ENCODE measurements at regions not wholly inside any gene's neighbourhood (a gene's known extent, or its start where the extent isn't known, plus 50 kb on each side); places are given as distances from the start of the nearest gene placed in this dataset.
"Not testable (repeated sequence)": the region's sequence is repeated elsewhere in the genome, so short reads cannot be mapped to it uniquely, and the experiment has no call there.

DNA sequence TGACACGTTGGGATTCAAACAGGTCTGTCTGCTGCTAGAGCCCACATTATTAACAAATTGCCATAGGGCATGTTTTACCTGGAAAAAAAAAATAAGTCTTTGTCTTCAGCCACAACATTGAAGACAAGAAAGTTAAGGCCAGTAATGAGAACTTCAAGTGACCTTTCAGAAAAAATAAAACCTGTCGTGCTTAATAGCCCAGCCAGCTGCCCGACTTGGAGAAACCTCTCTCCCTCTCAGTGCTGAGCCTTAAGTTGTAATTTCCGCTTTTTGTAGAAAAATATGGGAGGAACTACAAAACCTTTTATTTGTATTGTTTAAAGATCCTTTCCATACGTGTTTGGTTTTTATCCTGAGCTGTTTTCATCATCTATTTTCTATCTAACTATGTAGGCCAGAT is 454.3 kb upstream of the SLITRK6 start:
- not testable (repeated sequence) for DNase-seq

DNA sequence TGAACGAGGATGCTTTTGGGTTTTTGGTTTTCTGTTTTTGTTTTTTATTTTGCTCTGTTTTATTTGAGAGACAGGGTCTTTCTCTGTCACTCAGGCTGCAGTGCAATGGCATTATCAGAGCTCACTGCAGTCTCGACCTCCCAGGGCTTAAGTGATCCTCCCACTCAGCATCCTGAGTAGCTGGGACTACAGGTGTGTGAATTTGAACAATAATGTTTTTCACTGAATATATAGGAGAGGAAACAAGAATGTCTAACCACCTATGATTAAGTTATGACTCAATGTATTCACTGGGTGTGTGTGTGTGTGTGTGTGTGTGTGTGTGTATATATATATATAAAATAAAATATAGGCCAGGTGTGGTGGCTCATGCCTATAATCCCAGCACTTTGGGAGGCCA is 456.6 kb upstream of the SLITRK6 start:
- DNase-seq, result not testable (repeated sequence)

DNA sequence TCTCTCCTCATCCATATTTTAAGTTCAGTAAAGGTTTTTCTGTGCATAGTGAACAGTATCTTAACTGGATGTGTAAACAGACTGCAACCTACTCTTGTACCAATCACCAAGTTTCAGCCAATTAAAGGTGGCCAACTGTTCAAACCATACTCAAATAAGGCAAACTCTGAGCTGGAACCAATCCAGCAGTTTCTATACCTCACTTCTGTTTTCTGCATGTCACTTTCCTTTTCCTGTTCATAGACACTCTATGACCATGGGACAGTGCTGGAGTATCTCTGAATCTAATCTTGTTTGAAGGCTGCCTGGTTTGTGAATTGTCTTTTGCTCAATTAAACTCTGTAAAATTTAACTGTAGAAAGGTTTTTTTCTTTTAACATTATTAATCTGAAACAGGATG is 470.3 kb upstream of the SLITRK6 start:
- DNase-seq, result no peak

DNA sequence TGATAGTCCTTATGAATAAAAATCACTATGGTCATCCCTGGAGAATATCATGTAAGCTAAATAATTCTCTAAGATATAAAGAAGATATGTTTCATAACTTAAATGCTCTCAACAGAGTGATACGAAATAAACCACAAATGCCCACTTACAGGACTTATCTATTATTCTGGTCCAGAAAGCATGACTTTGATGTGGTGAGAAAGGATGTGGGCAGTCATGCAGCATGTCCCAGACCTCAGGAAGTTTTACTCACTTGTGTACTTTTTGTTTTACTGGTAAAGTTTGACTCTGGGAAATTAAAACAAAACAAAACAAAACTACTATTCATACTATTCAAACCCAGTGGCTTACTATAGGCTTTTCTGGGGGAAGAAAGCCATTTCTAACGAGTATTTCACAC is 483.2 kb upstream of the SLITRK6 start:
- no peak for DNase-seq

DNA sequence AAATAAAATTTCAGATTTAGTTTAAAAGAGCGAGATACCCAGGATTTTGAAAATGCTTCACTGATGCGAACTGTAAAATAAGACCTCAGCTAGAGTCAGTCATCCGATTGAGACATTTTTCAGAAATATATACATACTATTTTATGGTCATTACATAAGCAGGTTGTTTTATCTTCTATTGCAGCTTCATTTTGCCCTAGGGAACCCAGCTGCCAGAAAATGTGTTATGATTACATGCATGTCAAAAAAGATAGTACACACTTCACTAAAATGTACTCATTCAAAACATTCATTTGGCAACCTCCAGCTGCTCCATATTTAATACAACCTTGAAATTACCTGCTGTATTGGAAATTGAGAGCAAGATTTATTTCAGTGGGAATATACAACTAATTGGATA is 483.8 kb upstream of the SLITRK6 start:
- DNase-seq, result no peak

DNA sequence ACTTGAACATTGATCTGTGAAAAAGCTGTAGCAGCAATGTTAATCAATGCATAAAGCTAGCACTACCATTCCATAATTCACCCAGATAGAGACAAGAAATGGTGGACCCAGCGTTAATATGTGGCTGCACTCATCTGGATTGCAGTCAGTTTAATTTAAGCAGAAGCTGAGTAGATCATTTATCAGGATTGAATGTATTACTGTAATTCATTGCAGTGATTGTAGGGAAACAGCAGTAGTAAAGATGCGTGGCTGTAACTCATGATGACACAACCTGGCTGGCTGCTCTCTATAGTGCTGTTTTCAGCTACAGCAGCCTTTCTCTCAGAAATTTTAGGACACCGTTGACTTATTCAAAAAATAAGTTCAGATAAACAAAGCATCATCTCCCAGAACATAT is 499.5 kb upstream of the SLITRK6 start:
- no peak for DNase-seq

DNA sequence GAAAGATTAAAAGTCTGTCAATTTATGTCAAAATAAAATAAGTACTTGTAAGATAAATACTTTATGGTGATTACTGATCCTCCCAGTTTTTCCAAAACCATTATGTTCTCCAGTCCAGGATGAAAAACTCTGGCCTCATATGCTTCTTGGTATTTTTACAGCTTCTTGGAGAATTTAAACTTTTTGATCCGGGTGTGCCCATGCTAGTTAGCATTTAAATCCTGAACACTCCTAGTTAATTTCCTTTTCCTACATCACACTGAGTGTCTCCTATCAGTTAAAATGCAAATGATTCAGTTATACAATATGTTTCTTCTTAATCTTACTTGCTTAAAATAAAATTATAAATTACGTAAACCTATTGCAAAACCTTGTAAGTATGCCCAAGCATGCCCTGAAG is 499.9 kb upstream of the SLITRK6 start:
- no peak for DNase-seq

DNA sequence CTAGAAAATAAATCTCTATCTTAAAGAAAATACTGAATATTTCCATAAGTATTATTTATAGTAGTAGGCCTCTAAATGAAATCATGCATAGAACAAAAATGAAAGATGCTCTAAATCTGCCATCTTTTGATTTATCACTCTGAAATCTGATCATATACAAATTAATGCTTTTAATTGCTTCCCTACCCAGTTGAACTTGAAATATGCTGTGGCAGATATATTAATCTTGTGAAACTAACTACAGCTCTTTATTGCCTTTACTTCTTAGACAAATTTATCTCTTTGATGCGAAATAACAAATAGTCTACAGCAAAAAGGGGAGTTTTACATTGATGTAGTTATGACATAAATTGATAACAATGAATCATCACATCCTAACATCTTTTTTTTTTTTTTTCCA is 510.7 kb upstream of the SLITRK6 start:
- no peak for DNase-seq

DNA sequence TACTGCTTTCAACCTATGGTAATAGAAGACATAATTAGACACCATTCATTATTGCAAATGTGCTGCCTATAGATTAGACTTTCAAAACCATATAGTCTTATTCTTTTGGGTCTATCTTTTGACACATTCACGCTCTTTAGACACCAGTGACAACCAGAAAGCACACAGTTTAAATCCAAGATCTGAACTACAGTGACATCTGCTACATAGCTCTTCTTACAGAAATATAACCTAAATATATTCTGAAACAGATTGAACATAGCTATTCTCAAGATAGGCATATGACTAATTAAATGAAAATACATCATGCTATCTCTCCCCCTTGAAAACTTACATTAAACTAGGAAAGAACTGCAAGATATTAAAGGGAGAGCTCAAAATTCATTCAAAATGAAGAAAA is 514.2 kb upstream of the SLITRK6 start:
- DNase-seq, result no peak

DNA sequence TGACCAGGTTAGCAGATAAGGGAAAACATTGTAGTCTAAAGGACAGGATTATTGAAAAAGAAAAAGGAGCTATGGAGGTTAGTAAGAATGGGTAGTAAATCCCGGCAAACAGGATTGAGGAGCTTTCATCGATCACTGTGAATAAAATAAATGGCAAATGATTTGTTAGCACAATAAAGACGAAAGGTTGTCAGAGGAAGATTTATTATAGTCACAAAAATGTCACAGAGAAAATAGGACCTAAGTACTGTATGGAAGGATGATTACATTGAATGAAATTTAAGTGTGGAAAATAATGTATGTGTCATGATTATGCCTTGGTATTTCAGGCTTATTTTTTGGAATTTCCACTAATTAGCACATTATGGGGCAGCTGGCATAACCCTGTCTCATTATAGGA is 519.2 kb upstream of the SLITRK6 start:
- no peak for DNase-seq

DNA sequence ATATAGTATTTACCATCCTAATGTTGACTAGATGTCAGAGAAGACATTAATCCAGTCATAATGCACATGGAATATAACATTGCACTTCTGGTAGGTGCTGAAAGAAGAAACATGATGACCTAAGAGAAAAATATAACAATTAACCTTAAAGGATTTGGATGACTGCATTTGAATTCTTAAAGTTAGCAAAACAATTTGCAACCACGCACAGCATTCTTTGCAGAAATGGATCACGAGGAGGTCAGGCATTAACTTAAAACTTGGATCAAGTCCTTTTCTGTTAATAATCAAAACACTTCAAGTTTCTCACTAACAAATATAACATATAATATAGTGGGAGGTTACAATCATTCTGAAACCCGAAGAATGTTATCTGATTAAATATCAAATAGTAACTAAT is 525.0 kb upstream of the SLITRK6 start:
- DNase-seq, result no peak

DNA sequence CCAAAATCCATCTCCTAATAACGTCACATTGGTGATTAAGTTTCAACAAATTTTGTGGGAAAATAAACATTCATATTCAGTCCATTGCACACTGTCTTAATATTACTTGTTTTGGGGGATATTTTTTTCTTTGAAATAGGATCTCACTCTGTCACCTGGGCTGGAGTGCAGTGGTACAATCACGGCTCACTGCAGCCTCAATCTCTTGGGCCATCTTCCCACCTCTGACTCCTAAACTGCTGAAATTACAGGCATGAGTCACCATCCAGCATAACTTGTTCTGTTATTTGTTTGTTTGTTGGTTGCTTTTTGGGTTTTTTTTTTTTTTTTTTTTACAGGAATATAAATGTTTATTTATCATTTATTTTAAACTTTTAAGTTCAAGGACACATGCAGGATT is 556.1 kb upstream of the SLITRK6 start:
- no peak for DNase-seq

DNA sequence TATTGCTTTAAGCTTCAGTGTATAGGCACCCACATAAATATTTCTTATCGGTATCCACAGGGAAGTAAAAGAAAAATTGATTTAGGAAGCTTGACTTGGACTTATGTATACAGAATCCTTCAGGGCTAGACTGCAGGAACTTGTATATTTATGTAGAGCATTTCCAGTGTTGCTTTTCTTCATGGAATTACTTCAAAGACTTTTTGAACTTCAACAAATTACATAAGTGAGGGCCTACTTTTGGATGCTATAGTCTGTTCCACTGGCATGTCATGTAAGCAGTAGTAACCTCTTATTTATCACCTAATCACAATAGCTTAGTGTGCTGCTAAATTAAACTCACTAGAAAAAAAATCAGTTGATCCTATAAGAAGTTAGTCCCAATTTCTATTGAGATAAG is 557.9 kb upstream of the SLITRK6 start:
- DNase-seq, result no peak

DNA sequence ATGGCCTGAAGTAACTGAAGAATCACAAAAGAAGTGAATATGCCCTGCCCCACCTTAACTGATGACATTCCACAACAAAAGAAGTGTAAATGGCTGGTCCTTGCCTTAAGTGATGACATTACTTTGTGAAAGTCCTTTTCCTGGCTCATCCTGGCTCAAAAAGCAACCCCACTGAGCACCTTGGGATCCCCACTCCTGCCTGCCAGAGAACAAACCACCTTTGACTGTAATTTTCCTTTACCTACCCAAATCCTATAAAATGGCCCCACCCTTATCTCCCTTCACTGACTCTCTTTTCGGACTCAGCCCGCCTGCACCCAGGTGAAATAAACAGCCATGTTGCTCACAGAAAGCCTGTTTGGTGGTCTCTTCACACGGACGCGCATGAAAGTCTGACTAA is 564.5 kb upstream of the SLITRK6 start:
- not testable (repeated sequence) for DNase-seq

DNA sequence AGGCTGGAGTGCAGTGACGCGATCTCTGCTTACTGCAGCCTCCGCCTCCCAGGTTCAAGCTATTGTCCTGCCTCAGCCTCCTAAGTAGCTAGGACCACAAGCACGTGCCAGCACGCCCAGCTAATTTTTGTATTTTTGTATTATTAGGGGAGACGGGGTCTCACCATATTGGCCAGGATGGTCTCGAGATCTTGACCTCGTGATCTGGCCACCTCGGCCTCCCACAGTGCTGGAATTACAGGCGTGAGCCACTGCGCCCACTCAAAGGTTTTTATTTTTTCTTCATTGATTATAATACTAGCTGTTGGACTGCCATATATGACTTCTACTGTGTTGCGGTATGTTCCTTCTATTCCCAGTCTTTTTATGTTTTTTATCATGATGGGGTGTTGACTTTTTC is 569.7 kb upstream of the SLITRK6 start:
- no peak for DNase-seq

DNA sequence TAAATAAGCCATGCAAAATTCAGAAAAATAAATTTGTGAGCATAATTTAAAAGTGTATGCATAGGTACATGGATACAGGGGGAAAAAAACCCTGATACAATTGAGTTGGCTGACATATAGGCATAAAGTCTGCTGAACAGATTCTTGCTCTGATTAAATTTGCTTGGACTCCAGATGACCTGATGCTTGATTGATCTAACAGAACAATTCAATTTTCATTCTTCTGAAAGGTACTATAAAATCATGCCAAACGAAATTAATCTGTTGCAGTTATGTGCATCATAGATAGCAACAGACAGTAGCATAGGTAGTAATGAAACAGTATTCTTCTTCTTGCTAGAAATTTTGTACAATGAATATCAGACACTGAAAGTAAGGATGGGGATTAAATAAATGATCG is 578.2 kb upstream of the SLITRK6 start:
- DNase-seq, result no peak

DNA sequence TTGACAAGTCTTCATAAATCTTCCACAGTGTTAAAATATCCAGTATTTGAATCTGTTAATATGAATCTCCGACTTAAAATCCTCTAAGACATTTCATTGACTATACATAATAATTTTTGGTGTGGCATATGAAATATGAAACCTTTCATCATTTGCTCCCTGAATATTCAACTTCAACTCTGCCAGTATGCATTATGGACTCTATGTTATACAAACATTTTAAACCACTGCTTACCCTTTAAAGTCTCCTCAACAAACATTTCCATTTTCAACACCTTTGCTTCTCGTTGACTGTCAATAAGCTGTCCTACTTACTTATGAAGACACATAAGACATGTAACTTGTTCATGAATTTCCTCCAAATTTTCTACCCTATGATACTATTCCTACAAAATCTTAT is 579.4 kb upstream of the SLITRK6 start:
- no peak for DNase-seq

DNA sequence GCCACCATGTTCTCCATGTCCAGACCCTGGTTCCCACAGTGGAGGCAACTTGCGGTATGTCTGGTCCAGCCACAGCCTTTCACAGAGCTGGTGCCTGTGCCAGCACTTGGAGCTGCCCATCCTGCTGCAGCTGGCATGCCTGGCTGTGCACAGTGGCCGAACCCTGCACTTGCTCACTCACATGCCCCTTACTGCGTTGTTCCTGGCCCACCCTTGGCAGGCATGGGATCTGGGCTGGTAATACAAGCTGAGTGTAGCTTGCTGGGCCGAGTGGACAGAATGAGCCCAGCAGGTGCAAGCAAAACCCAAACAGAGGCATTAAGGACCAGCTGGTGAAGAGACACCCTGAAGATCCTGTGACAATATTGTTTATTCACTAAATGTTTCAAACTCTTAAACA is 583.9 kb upstream of the SLITRK6 start:
- no peak for DNase-seq

DNA sequence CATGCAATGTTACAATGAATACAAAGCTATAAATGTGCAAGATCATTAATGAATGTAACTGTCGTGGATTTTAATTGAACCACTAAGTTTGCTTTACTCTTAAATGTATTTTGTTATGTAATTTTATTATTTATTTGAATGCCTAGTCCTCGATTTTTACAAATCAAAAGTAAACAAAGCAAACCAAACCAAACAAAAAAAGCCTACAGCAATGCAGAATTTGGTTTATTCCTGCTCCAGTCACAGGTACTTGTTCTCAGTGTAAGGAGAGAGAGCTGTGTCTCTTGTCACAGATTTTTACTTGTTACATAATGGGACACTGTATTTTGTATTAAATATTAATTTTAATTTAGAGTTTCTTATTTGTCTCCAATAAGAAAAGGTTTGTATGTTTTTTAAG is 584.3 kb upstream of the SLITRK6 start:
- DNase-seq, result no peak

DNA sequence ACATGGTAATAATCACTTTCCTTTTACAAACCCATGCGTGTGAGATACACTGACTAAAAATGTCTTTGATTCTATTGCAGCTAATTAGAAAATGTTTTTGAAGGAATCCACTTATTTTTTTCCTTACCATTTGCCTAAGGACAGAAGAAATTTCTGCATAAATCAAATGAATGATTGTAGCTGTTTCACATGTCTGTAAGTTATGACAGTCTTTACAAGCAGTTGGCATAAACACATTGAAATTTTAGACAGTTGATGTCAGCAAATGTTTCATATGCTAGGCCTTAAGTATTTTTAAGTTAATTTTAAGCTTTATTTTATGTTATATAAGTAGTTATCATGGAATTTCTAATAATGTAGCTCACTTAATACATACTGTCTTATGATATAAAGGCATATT is 598.4 kb upstream of the SLITRK6 start:
- DNase-seq, result no peak

DNA sequence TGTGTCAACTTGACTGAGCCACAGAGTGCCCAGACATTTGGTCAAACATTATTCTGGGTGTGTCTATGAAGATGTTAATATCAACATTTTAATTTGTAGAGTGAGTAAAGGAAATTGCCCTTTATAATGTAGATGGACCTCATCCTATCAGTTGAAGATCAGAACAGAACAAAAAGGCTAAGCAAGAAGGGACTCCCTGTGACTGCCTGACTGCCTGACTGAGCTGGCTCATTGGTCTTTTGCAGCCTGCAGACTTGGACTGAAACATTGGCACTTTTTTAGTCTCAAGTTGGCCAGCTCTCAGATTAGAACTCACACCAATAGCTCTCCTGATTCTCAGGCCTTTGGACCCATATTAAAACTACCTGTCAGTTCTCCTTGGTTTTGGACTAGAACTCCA is 600.4 kb upstream of the SLITRK6 start:
- DNase-seq, result no peak

DNA sequence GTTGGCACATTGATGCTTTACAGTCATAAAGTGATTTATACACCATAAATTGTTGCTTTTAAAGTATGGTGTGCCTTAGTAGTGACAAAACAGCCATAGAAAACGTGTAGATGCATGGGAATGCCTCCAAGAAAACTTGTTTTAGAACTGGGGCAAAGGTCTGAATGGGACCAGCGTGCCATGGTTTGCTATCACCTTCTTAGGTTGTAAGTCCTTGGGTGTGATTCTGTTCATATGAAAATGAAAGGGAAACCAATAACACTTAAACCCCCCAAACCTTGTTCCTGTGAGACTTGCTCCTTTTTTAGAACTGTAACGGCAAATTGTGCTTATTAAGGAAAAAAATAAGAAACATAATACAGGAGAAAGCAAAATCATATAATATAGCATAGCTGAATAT is 603.3 kb upstream of the SLITRK6 start:
- DNase-seq, result no peak

DNA sequence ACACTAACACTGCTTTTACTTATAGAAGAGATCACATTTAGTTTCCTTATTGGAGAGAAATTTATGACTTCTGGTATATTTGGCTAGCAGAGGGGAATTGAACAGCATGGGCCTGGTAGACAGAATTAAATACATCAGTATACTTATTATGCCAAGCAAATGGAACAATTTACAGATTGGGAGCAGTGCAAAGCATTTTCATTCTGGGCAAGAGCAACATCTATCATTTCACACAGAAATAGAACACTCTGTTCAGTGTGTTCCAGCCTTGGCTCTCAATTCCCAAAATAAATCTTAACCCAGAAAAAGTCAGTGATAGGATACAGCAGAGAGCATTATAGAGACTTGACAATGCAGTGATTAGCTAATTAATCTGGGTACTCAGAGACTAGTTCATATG is 604.0 kb upstream of the SLITRK6 start:
- DNase-seq, result no peak

DNA sequence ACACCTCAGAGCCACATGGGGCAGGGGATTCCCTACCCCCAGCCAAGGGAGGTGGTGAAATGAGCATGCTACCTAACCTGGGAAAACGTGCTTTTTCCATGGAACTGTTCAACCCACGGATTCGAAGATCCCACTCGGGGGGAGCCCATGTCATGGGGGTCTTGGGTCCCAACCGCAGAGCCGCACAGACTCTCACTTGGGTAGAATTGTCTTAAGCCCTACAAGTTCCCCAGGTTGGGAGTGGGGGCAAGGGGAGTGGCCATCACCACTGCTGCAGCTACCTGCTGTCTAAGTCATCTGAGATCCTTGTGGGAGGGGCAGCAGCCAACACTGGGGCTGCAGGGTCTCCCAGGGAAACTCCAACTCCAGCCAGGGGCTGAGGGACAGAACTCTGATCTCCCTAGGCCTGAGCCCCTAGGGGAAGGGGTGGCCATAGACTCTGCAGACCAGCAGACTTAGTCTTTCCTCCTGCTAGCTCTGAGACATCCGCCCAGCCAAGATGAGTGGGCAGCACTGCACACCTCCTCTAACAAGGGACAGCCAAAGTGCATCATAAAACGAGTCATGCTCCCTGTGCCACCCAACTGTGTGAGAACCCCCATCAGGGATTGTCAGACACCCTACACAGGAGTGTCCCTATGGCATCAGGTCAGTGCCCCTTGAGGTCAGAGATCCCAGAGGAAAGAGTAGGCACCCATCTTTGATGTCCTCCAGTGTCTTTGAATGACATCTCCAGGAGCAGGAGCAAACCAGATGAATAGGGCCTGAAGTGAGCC is 610.4 kb upstream of the SLITRK6 start:
- no peak for DNase-seq

DNA sequence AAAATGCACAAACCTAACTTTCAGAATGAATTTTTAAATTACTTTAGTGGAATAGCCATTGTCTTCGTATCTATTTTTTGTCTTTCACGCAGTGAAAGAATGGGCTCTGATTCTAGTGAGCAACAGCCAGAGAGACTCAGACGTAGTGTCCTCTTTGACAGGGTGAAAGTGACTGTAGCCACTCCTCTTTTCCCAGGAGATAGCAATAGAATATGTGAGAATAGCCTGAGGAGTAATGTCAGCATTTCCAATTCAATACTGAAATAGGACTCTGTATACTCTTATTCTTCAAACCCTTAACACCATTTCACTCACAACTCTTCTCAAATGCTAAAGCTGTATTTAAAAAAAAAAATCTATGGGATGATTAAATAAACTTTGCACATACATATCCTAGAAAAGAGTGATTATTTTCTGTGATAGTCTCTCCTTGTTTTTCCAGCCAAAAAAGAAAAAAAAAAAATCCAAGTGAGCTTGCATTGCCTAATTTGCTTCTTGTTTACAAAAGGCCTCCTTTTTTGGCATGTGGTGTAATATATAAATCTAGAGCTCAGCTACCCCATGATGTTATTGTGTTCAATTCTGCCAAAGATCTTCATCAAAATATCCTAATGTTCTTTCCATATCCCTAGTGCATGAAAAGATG is 626.1 kb upstream of the SLITRK6 start:
- DNase-seq, result no peak
